CD14-positive monocyte (primary cell): ENCODE measurements at regions not wholly inside any gene's neighbourhood (a gene's known extent, or its start where the extent isn't known, plus 50 kb on each side); places are given as distances from the start of the nearest gene placed in this dataset.
A peak's percentile ranks its signal among the peaks of the same experiment; 100 is the strongest.

Source experiments
- DNase-seq, 3 donors: peaks; one replicate each; pipeline ENCODE4 v3.0.0-alpha.2; 2011 to 2022
- H2AFZ ChIP-seq: 2 replicates; pipeline ENCODE4 v1.6.0; 2012; ENCODE audit warnings: mild to moderate bottlenecking, low read depth, low read length, inconsistent platforms; ENCODE audit not compliant: insufficient read depth, poor library complexity, severe bottlenecking
- H3K27ac ChIP-seq, 2 donors: 1 replicate in 1 of 2; 2 replicates in 1 of 2; pipeline ENCODE4 v1.5.1; 2012 to 2013; ENCODE audit warnings: low read length in 2 of 2, control low read depth in 1 of 2, inconsistent platforms in 1 of 2, low read depth in 1 of 2, mild to moderate bottlenecking in 1 of 2
- H3K27me3 ChIP-seq, 2 donors: one replicate each; pipeline versions ENCODE4 v1.6.0 to v1.6.1; 2011 to 2013; ENCODE audit warnings: low read length in 2 of 2; ENCODE audit not compliant: control insufficient read depth in 2 of 2, insufficient read depth in 2 of 2
- H3K36me3 ChIP-seq, 2 donors: replicated peaks in 1 of 2; 1 replicate in 1 of 2; 2 replicates in 1 of 2; pipeline versions ENCODE4 v1.5.1 to v1.6.1; 2012 to 2013; ENCODE audit warnings: low read length in 2 of 2, control low read depth in 1 of 2, inconsistent platforms in 1 of 2, mild to moderate bottlenecking in 1 of 2; ENCODE audit not compliant: insufficient read depth in 2 of 2, control insufficient read depth in 1 of 2
- H3K4me1 ChIP-seq, 2 donors: 1 replicate in 1 of 2; 2 replicates in 1 of 2; pipeline versions ENCODE4 v1.5.1 to v1.6.1; 2012 to 2013; ENCODE audit warnings: low read length in 2 of 2, control low read depth in 1 of 2, inconsistent platforms in 1 of 2, mild to moderate bottlenecking in 1 of 2, moderate library complexity in 1 of 2; ENCODE audit not compliant: insufficient read depth in 2 of 2, control insufficient read depth in 1 of 2
- H3K4me2 ChIP-seq: replicated peaks from 2 replicates; pipeline ENCODE3; 2012; ENCODE audit warnings: low read length, moderate library complexity, mild to moderate bottlenecking; ENCODE audit not compliant: poor library complexity, severe bottlenecking; ENCODE audit errors: extremely low read depth
- H3K4me3 ChIP-seq, 3 experiments: fragments of 200-600 bp in 1 of 3; sonication (generic) in 1 of 3; replicated peaks in 1 of 3; 1 replicate in 2 of 3; 2 replicates in 1 of 3; pipeline ENCODE4 v1.5.1; 2011 to 2013; ENCODE audit warnings: low read length in 3 of 3, mild to moderate bottlenecking in 3 of 3, control low read depth in 2 of 3, low read depth in 2 of 3, inconsistent platforms in 1 of 3, moderate library complexity in 1 of 3
- H3K79me2 ChIP-seq: 2 replicates; pipeline ENCODE4 v1.6.0; 2012; ENCODE audit warnings: mild to moderate bottlenecking, control low read depth, inconsistent platforms, low read length, moderate library complexity; ENCODE audit not compliant: insufficient read depth
- H3K9ac ChIP-seq: 2 replicates; pipeline ENCODE4 v1.6.0; 2017; ENCODE audit warnings: low read length, mild to moderate bottlenecking; ENCODE audit not compliant: insufficient read depth, poor library complexity, severe bottlenecking
- H3K9me3 ChIP-seq, 2 donors: replicated peaks in 1 of 2; 1 replicate in 1 of 2; 2 replicates in 1 of 2; pipeline versions ENCODE4 v1.5.1 to v1.6.1; 2012 to 2013; ENCODE audit warnings: low read length in 2 of 2, control low read depth in 1 of 2; ENCODE audit not compliant: control insufficient read depth in 1 of 2, insufficient read depth in 1 of 2
- H4K20me1 ChIP-seq: 2 replicates; pipeline ENCODE4 v1.6.0; 2012; ENCODE audit warnings: mild to moderate bottlenecking, low read length, control low read depth, moderate library complexity; ENCODE audit not compliant: insufficient read depth
- H3K27ac Mint-ChIP-seq, 7 donors: one replicate each; pipeline ENCODE4 v1.8.0; 2020; ENCODE audit warnings: mild to moderate bottlenecking in 7 of 7, mixed read lengths in 7 of 7, moderate library complexity in 6 of 7, inconsistent platforms in 2 of 7
- H3K27me3 Mint-ChIP-seq, 3 donors: one replicate each; pipeline ENCODE4 v1.8.0; 2021 to 2022; ENCODE audit warnings: low read depth in 3 of 3, mild to moderate bottlenecking in 3 of 3, mixed read lengths in 3 of 3, moderate library complexity in 3 of 3, inconsistent platforms in 1 of 3
- H3K36me3 Mint-ChIP-seq, 2 donors: one replicate each; pipeline ENCODE4 v1.8.0; 2020; ENCODE audit warnings: mixed read lengths in 2 of 2, inconsistent platforms in 1 of 2, mild to moderate bottlenecking in 1 of 2
- H3K4me1 Mint-ChIP-seq: one replicate; pipeline ENCODE4 v1.8.0; 2020; ENCODE audit warnings: mild to moderate bottlenecking, mixed read lengths
- H3K4me3 Mint-ChIP-seq, 2 donors: one replicate each; pipeline ENCODE4 v1.8.0; 2020; ENCODE audit warnings: mild to moderate bottlenecking in 2 of 2, mixed read lengths in 2 of 2, moderate library complexity in 1 of 2
- H3K9me3 Mint-ChIP-seq, 7 donors: one replicate each; pipeline ENCODE4 v1.8.0; 2020 to 2022; ENCODE audit warnings: mixed read lengths in 7 of 7, mild to moderate bottlenecking in 6 of 7, moderate library complexity in 6 of 7, inconsistent platforms in 2 of 7
- WGBS: methylation state at CpG from one replicate; pipeline ENCODE4 v1.1.5; 2013; ENCODE audit warnings: missing lambda C conversion rate; ENCODE audit not compliant: insufficient coverage; 5-methylcytosine and 5-hydroxymethylcytosine counted together
- intact Hi-C, 2 donors: fragments of 100-400 bp; cut with micrococcal nuclease; formaldehyde crosslinking; loops; one replicate each; pipeline versions ENCODE4 v1.15.0 to v1.15.1; 2023
- TF ChIP-seq, protein P1 (sequence below): fragments of 200-600 bp; IDR thresholded peaks from one replicate; pipeline ENCODE4 v1.8.0; 2022; ENCODE audit warnings: antibody characterized with exemption, mild to moderate bottlenecking

DNA sequence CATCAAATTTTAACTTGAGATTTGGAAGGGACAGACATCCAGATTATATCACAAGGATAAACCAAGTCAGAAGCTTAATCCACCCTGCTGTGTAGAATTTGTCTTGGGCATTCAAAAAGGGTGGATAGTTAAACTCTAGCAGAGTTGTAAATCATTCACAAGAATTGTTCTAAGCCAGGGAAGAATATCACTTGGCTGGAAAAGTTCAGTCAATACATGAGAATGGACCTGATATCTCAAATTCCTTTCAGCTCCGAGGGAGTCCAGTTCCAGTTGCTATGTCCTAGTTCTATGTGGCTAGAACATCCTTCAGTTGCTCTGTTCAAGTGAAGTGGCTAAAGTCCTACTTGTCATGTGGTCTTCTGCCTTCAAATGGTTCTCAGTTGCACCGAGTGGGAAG lies 351.8 kb upstream of the JARID2 start:
- intact Hi-C loops, result no loop called here
- H3K27me3 Mint-ChIP-seq, result peaks cover 0 to 6% (median 2%) of the 10 kb centered on the region in 3 donors
- H3K4me3 ChIP-seq, result no peak overlapping the region
- H3K27ac Mint-ChIP-seq, result no peak overlapping the region
- H3K9ac ChIP-seq, result no peak overlapping the region
- H3K9me3 ChIP-seq, result peaks cover 8 to 14% of the 10 kb centered on the region in 2 donors
- no peak overlapping the region for H2AFZ ChIP-seq
- WGBS, result 100% methylated on average over 1 of the region's 2 CpGs
- no peaks in the 10 kb centered on the region for H3K79me2 ChIP-seq
- H3K4me1 ChIP-seq, result peaks cover 18 to 26% of the 10 kb centered on the region in 2 donors
- no peak overlapping the region for H3K4me2 ChIP-seq
- no peaks in the 10 kb centered on the region for H4K20me1 ChIP-seq
- peaks cover 39% of the 10 kb centered on the region for H3K4me1 Mint-ChIP-seq
- DNase-seq, result no peak
- H3K9me3 Mint-ChIP-seq, result peaks cover 8 to 21% (median 20%) of the 10 kb centered on the region in 7 donors
- no peak overlapping the region for H3K4me3 Mint-ChIP-seq
- no peaks in the 10 kb centered on the region for H3K27me3 ChIP-seq
- no peaks in the 10 kb centered on the region for H3K36me3 ChIP-seq
- peaks cover 7 to 11% of the 10 kb centered on the region in 2 donors for H3K36me3 Mint-ChIP-seq
- TF ChIP-seq, protein P1, sequence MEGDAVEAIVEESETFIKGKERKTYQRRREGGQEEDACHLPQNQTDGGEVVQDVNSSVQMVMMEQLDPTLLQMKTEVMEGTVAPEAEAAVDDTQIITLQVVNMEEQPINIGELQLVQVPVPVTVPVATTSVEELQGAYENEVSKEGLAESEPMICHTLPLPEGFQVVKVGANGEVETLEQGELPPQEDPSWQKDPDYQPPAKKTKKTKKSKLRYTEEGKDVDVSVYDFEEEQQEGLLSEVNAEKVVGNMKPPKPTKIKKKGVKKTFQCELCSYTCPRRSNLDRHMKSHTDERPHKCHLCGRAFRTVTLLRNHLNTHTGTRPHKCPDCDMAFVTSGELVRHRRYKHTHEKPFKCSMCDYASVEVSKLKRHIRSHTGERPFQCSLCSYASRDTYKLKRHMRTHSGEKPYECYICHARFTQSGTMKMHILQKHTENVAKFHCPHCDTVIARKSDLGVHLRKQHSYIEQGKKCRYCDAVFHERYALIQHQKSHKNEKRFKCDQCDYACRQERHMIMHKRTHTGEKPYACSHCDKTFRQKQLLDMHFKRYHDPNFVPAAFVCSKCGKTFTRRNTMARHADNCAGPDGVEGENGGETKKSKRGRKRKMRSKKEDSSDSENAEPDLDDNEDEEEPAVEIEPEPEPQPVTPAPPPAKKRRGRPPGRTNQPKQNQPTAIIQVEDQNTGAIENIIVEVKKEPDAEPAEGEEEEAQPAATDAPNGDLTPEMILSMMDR, result no peak
- no peak overlapping the region for H3K27ac ChIP-seq

GRCh38 chr6:14896475-14896874 lies 349.4 kb upstream of the JARID2 start:
- intact Hi-C loops, result no loop called here
- no peak for DNase-seq
- Histone ChIP-seq H3K79me2 (no peaks in the 10 kb centered on the region), H3K4me2 (no peak overlapping the region), H4K20me1 (no peaks in the 10 kb centered on the region), H3K4me3 (no peak overlapping the region), H3K27ac (no peak overlapping the region), H3K4me1 (peaks cover 12 to 15% of the 10 kb centered on the region in 2 donors), H3K27me3 (no peaks in the 10 kb centered on the region), H2AFZ (no peak overlapping the region), H3K36me3 (no peaks in the 10 kb centered on the region), H3K9me3 (no peaks in the 10 kb centered on the region), H3K9ac (no peak overlapping the region)
- peaks cover 30% of the 10 kb centered on the region for H3K4me1 Mint-ChIP-seq
- WGBS, result 100% methylated on average over 1 of the region's 4 CpGs
- TF ChIP-seq, protein P1, result no peak
- H3K27ac Mint-ChIP-seq, result peak overlapping the region in 1 of 7 donors; percentile 86
- H3K27me3 Mint-ChIP-seq, result peaks cover 0 to 5% (median 2%) of the 10 kb centered on the region in 3 donors
- peaks cover 0 to 6% of the 10 kb centered on the region in 2 donors for H3K36me3 Mint-ChIP-seq
- H3K4me3 Mint-ChIP-seq, result no peak overlapping the region
- H3K9me3 Mint-ChIP-seq, result peaks cover 2 to 11% (median 4%) of the 10 kb centered on the region in 7 donors
